ENCODE measurements at regions not wholly inside any gene's neighbourhood (a gene's known extent, or its start where the extent isn't known, plus 50 kb on each side); places are given as distances from the start of the nearest gene placed in this dataset.

DNA sequence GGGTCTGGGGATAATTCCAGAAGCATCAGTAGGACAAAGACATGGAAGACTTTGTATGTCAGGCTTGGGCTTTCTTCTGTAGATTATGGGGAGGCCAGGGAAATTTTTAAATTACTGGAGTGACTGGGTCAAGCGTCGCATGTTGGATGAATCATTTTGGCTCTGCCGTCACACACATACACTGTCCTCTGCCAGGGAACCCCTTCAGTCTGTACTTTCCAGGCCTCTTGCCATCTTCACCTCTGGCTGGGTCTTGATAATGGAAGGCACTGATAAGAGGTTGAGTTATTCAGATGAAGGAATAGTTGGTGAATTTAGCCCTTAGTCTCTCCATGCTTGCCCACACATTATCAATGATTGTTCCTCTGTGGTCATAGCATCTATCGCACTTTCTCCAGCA is 895.1 kb upstream of the CELF4 start:
- H2AFZ ChIP-seq (ENCODE audit: low read length) = no peak overlapping the region
- H4K91ac ChIP-seq (ENCODE audit: low read depth, low read length, poor library complexity) = no peak overlapping the region
- H2AK5ac ChIP-seq (ENCODE audit: low read depth, low read length) = no peak overlapping the region
- no peak overlapping the region for H3K27ac ChIP-seq (replicated peaks; ENCODE audit: low read length)
- no peak overlapping the region for H2BK12ac ChIP-seq (ENCODE audit: low read length)
- H3K4me3 ChIP-seq (ENCODE audit: low read length in 2 of 2) = no peak overlapping the region
- no CpG with 5 or more reads among the region's 4 CpGs for WGBS, 2 donors (ENCODE audit: extremely low coverage in 2 of 2, insufficient read length in 2 of 2, insufficient replicate concordance in 1 of 2)
- no peak for DNase-seq (ENCODE audit: low spot score)
- no peak overlapping the region for H4K8ac ChIP-seq (ENCODE audit: low read depth, low read length)
- H3K4me2 ChIP-seq (ENCODE audit: insufficient read depth, low read length, poor library complexity, severe bottlenecking) = no peak overlapping the region
- no peak overlapping the region for H3K14ac ChIP-seq (ENCODE audit: low read length)
- no peak overlapping the region for H2BK120ac ChIP-seq (ENCODE audit: low read depth, low read length)
- H3K23ac ChIP-seq (ENCODE audit: low read depth, low read length, poor library complexity) = no peak overlapping the region
- no peaks in the 10 kb centered on the region for H3K36me3 ChIP-seq (replicated peaks in 1 of 2; ENCODE audit: control insufficient read depth in 2 of 2, insufficient read depth in 2 of 2, low read length in 2 of 2)
- peaks cover 0 to 2% of the 10 kb centered on the region in 2 donors for H3K4me1 ChIP-seq (ENCODE audit: control insufficient read depth in 2 of 2, insufficient read depth in 1 of 2, low read depth in 1 of 2, low read length in 2 of 2)
- no peaks in the 10 kb centered on the region for H3K79me1 ChIP-seq (ENCODE audit: low read depth, low read length)
- H3K27me3 ChIP-seq (ENCODE audit: control insufficient read depth in 3 of 3, insufficient read depth in 3 of 3, low read depth in 1 of 3, low read length in 3 of 3) = no peaks in the 10 kb centered on the region
- H2BK5ac ChIP-seq (ENCODE audit: low read length) = no peak overlapping the region
- no peak overlapping the region for H3K4ac ChIP-seq (ENCODE audit: low read length)
- H3K18ac ChIP-seq (ENCODE audit: low read length) = no peak overlapping the region
- H3K9ac ChIP-seq (ENCODE audit: low read depth, low read length, poor library complexity) = no peak overlapping the region
- H2BK15ac ChIP-seq (ENCODE audit: low read length) = no peak overlapping the region
- no peaks in the 10 kb centered on the region for H3K9me3 ChIP-seq (replicated peaks in 1 of 2; ENCODE audit: control insufficient read depth in 2 of 2, insufficient read depth in 1 of 2, low read depth in 1 of 2, low read length in 2 of 2)

DNA sequence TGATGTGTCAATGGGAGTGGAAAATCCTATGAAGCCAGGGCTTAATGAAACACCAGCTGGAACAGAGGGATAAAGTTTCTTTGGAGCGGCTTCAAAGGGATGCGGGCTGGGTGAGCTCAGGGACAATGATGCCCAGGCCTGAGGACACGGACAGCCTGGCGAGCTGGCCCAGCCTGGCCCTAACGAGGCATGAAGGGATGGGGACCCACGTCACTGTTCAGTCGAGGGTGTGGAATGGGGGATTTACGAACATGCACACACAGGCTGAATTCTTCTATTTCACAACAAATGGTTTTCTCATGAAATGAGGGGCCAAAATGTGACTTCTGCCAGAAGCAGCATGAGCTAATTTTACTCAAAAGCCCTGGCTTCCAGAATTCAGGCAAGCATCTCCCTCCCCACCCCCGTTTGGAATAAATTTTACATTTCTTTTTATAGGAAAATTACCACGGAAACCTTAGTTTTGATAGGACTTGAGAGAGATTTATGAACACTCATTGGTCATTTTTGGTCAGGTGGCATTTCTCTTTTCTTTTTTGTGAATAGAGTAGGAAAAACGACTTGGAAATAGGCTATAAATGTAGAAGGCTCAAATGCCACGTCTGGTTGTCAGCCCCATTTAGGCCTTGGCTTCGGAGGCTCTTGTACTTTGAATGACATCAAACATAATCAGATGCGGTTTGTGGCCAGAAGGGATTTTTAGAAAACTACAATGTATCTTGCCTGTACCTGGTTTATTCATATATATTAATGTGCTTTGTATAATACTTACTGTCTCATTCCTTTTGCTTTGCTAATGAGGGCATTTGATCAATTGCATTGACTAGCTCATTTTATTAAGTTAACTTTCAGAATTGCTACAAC is 893.8 kb upstream of the CELF4 start:
- Histone ChIP-seq H3K27me3 (ENCODE audit: control insufficient read depth in 3 of 3, insufficient read depth in 3 of 3, low read depth in 1 of 3, low read length in 3 of 3) (no peaks in the 10 kb centered on the region), H4K8ac (ENCODE audit: low read depth, low read length) (no peak overlapping the region), H2BK120ac (ENCODE audit: low read depth, low read length) (no peak overlapping the region), H3K27ac (replicated peaks; ENCODE audit: low read length) (peak overlapping the region; percentile 41), H2AFZ (ENCODE audit: low read length) (no peak overlapping the region), H3K9ac (ENCODE audit: low read depth, low read length, poor library complexity) (no peak overlapping the region), H3K4me3 (ENCODE audit: low read length in 2 of 2) (no peak overlapping the region), H3K4me2 (ENCODE audit: insufficient read depth, low read length, poor library complexity, severe bottlenecking) (no peak overlapping the region), H3K4me1 (ENCODE audit: control insufficient read depth in 2 of 2, insufficient read depth in 1 of 2, low read depth in 1 of 2, low read length in 2 of 2) (peaks cover 0 to 4% of the 10 kb centered on the region in 2 donors), H3K18ac (ENCODE audit: low read length) (no peak overlapping the region), H2BK12ac (ENCODE audit: low read length) (no peak overlapping the region), H3K79me1 (ENCODE audit: low read depth, low read length) (no peaks in the 10 kb centered on the region), H3K4ac (ENCODE audit: low read length) (no peak overlapping the region), H2BK5ac (ENCODE audit: low read length) (no peak overlapping the region), H3K23ac (ENCODE audit: low read depth, low read length, poor library complexity) (no peak overlapping the region), H3K9me3 (replicated peaks in 1 of 2; ENCODE audit: control insufficient read depth in 2 of 2, insufficient read depth in 1 of 2, low read depth in 1 of 2, low read length in 2 of 2) (no peaks in the 10 kb centered on the region), H2AK5ac (ENCODE audit: low read depth, low read length) (no peak overlapping the region), H3K14ac (ENCODE audit: low read length) (no peak overlapping the region), H4K91ac (ENCODE audit: low read depth, low read length, poor library complexity) (no peak overlapping the region), H3K36me3 (replicated peaks in 1 of 2; ENCODE audit: control insufficient read depth in 2 of 2, insufficient read depth in 2 of 2, low read length in 2 of 2) (no peaks in the 10 kb centered on the region), H2BK15ac (ENCODE audit: low read length) (no peak overlapping the region)
- peak; percentile 11 for DNase-seq (ENCODE audit: low spot score)
- WGBS, 2 donors (ENCODE audit: extremely low coverage in 2 of 2, insufficient read length in 2 of 2, insufficient replicate concordance in 1 of 2) = no CpG with 5 or more reads among the region's 14 CpGs

- H4K8ac ChIP-seq (ENCODE audit: low read depth, low read length) = no peak overlapping the region
- no peak overlapping the region for H3K4me3 ChIP-seq (ENCODE audit: low read length in 2 of 2)
- H3K36me3 ChIP-seq (replicated peaks in 1 of 2; ENCODE audit: control insufficient read depth in 2 of 2, insufficient read depth in 2 of 2, low read length in 2 of 2) = no peaks in the 10 kb centered on the region
- H3K9me3 ChIP-seq (replicated peaks in 1 of 2; ENCODE audit: control insufficient read depth in 2 of 2, insufficient read depth in 1 of 2, low read depth in 1 of 2, low read length in 2 of 2) = no peaks in the 10 kb centered on the region
- H3K9ac ChIP-seq (ENCODE audit: low read depth, low read length, poor library complexity) = no peak overlapping the region
- H3K4ac ChIP-seq (ENCODE audit: low read length) = no peak overlapping the region
- H2AFZ ChIP-seq (ENCODE audit: low read length) = no peak overlapping the region
- H2BK12ac ChIP-seq (ENCODE audit: low read length) = no peak overlapping the region
- H3K27ac ChIP-seq (replicated peaks; ENCODE audit: low read length) = no peak overlapping the region
- no peak overlapping the region for H2BK5ac ChIP-seq (ENCODE audit: low read length)
- no peaks in the 10 kb centered on the region for H3K79me1 ChIP-seq (ENCODE audit: low read depth, low read length)
- H3K18ac ChIP-seq (ENCODE audit: low read length) = no peak overlapping the region
- no peak overlapping the region for H2BK120ac ChIP-seq (ENCODE audit: low read depth, low read length)
- no peak for DNase-seq (ENCODE audit: low spot score)
- WGBS, 2 donors (ENCODE audit: extremely low coverage in 2 of 2, insufficient read length in 2 of 2, insufficient replicate concordance in 1 of 2) = no CpG with 5 or more reads among the region's 3 CpGs
- no peak overlapping the region for H2AK5ac ChIP-seq (ENCODE audit: low read depth, low read length)
- no peak overlapping the region for H3K4me2 ChIP-seq (ENCODE audit: insufficient read depth, low read length, poor library complexity, severe bottlenecking)
- H2BK15ac ChIP-seq (ENCODE audit: low read length) = no peak overlapping the region
- peaks cover 0 to 4% of the 10 kb centered on the region in 2 donors for H3K4me1 ChIP-seq (ENCODE audit: control insufficient read depth in 2 of 2, insufficient read depth in 1 of 2, low read depth in 1 of 2, low read length in 2 of 2)
- no peak overlapping the region for H3K23ac ChIP-seq (ENCODE audit: low read depth, low read length, poor library complexity)
- H4K91ac ChIP-seq (ENCODE audit: low read depth, low read length, poor library complexity) = no peak overlapping the region
- H3K27me3 ChIP-seq (ENCODE audit: control insufficient read depth in 3 of 3, insufficient read depth in 3 of 3, low read depth in 1 of 3, low read length in 3 of 3) = no peaks in the 10 kb centered on the region
- H3K14ac ChIP-seq (ENCODE audit: low read length) = no peak overlapping the region
Observed at GRCh38 chr18:38458698-38459097, 893.1 kb upstream of the CELF4 start.

DNA sequence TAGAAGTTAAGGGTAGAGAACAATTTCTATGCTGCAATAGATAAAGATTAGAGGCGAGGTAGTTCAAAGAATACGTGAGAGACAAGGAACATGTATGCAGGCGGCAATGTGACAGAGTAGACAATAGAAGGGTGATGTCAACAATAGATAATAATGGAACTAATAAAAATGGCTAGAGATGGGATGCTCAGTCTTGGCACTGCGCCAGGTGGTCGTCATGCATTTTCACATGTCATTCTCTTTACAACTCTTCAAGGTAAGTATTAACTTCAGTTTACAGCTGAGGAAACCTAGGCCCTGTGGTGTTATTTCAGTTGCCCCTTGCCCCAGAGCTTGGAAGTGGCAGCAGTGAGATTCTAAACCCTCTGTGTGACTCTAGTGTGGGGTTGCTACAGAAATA is 890.7 kb upstream of the CELF4 start:
- Histone ChIP-seq H2AK5ac (ENCODE audit: low read depth, low read length) (no peak overlapping the region), H4K91ac (ENCODE audit: low read depth, low read length, poor library complexity) (no peak overlapping the region), H3K27ac (replicated peaks; ENCODE audit: low read length) (no peak overlapping the region), H3K79me1 (ENCODE audit: low read depth, low read length) (no peaks in the 10 kb centered on the region), H3K14ac (ENCODE audit: low read length) (no peak overlapping the region), H3K23ac (ENCODE audit: low read depth, low read length, poor library complexity) (no peak overlapping the region), H3K18ac (ENCODE audit: low read length) (no peak overlapping the region), H2BK15ac (ENCODE audit: low read length) (no peak overlapping the region), H2AFZ (ENCODE audit: low read length) (no peak overlapping the region), H3K4ac (ENCODE audit: low read length) (no peak overlapping the region), H3K27me3 (ENCODE audit: control insufficient read depth in 3 of 3, insufficient read depth in 3 of 3, low read depth in 1 of 3, low read length in 3 of 3) (no peaks in the 10 kb centered on the region), H3K9me3 (replicated peaks in 1 of 2; ENCODE audit: control insufficient read depth in 2 of 2, insufficient read depth in 1 of 2, low read depth in 1 of 2, low read length in 2 of 2) (no peaks in the 10 kb centered on the region), H3K4me3 (ENCODE audit: low read length in 2 of 2) (no peak overlapping the region), H2BK120ac (ENCODE audit: low read depth, low read length) (no peak overlapping the region), H3K36me3 (replicated peaks in 1 of 2; ENCODE audit: control insufficient read depth in 2 of 2, insufficient read depth in 2 of 2, low read length in 2 of 2) (no peaks in the 10 kb centered on the region), H4K8ac (ENCODE audit: low read depth, low read length) (no peak overlapping the region), H3K9ac (ENCODE audit: low read depth, low read length, poor library complexity) (no peak overlapping the region), H2BK12ac (ENCODE audit: low read length) (no peak overlapping the region), H3K4me2 (ENCODE audit: insufficient read depth, low read length, poor library complexity, severe bottlenecking) (no peak overlapping the region), H2BK5ac (ENCODE audit: low read length) (no peak overlapping the region), H3K4me1 (ENCODE audit: control insufficient read depth in 2 of 2, insufficient read depth in 1 of 2, low read depth in 1 of 2, low read length in 2 of 2) (peaks cover 0 to 4% of the 10 kb centered on the region in 2 donors)
- no peak for DNase-seq (ENCODE audit: low spot score)
- WGBS, 2 donors (ENCODE audit: extremely low coverage in 2 of 2, insufficient read length in 2 of 2, insufficient replicate concordance in 1 of 2) = no CpG with 5 or more reads among the region's 5 CpGs

Measured in neuronal stem cell (in vitro differentiated cells).